HG03342 (cell line): ENCODE measurements at regions not wholly inside any gene's neighbourhood (a gene's known extent, or its start where the extent isn't known, plus 50 kb on each side); places are given as distances from the start of the nearest gene placed in this dataset.

Experiments
- ATAC-seq: cut with Tn5 transposase; IDR thresholded peaks from one replicate; pipeline ENCODE4 v1.9.1; 2021; ENCODE audit warnings: mild to moderate bottlenecking, moderate library complexity; ENCODE audit not compliant: unreplicated experiment

- ATAC-seq: no peak
These were observed 55.8 kb upstream of the PDZRN3 start for GRCh38 chr3:73680391-73681095.

GRCh38 chr3:73677336-73678024, 52.7 kb upstream of the PDZRN3 start:
- no peak for ATAC-seq
